Right lobe of liver (tissue), 4 donors: ENCODE measurements at regions not wholly inside any gene's neighbourhood (a gene's known extent, or its start where the extent isn't known, plus 50 kb on each side); places are given as distances from the start of the nearest gene placed in this dataset.

Experiments used
- CTCF ChIP-seq, 4 donors: fragments of 200-600 bp in 3 of 4; fragments of 450-650 bp in 1 of 4; IDR thresholded peaks; one replicate each; pipeline versions ENCODE4 v1.5.1 to v1.8.0; 2016 to 2022; ENCODE audit warnings: antibody characterized with exemption in 4 of 4, mild to moderate bottlenecking in 2 of 4
- POLR2A ChIP-seq: fragments of 450-650 bp; IDR thresholded peaks from one replicate; pipeline ENCODE4 v1.6.1; 2017; ENCODE audit warnings: antibody characterized with exemption, mild to moderate bottlenecking
- donor health status: DM: no; HTN: no; CAD: no.
- donor health status: DM: no; HTN: no; CAD: no.
- donor health status: DM: no; HTN: yes; CAD: no.

DNA sequence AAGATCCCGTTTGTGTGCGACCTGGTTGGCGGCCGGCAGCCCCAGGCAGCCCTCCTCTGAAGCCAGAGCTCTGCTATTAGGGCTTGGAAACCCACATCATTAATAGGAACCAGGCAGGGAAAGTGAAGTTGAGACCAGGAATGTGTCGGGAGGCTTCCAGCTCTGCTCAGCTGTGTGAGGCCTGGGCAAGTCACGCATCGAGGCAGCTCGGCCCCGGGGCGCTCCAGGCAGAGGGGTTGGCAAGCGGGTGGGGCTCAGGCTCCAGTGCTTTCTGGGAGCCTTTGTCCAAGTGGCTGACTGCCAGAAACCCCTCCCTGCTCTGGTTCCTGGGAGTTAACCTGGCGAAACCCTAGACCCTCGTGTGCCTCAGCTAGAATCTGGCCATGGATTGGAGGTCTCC lies 1151.7 kb downstream of the VRK1 start:
- TF ChIP-seq CTCF (IDR thresholded peaks at IDR 0.05) (no peak), POLR2A (no peak)
